HAP-1 (cell line): ENCODE measurements at regions not wholly inside any gene's neighbourhood (a gene's known extent, or its start where the extent isn't known, plus 50 kb on each side); places are given as distances from the start of the nearest gene placed in this dataset.
"Not testable (repeated sequence)": the region's sequence is repeated elsewhere in the genome, so short reads cannot be mapped to it uniquely, and the experiment has no call there.

ENCODE experiments used
- DNase-seq, 2 experiments: peaks; one replicate each; pipeline ENCODE4 v3.0.0-alpha.2; 2016 to 2020; ENCODE audit warnings: low spot score in 2 of 2
- H3K27me3 ChIP-seq: fragments of 250-450 bp; sonication (Bioruptor Pico); 2 replicates; pipeline ENCODE4 v1.5.1; 2020; ENCODE audit warnings: low read depth, mild to moderate bottlenecking, moderate library complexity
- H3K36me3 ChIP-seq: fragments of 250-450 bp; sonication (Bioruptor Pico); replicated peaks from 2 replicates; pipeline ENCODE4 v1.5.1; 2020; ENCODE audit warnings: mild to moderate bottlenecking
- H3K4me1 ChIP-seq: fragments of 250-450 bp; sonication (Bioruptor Pico); 2 replicates; pipeline ENCODE4 v1.5.1; 2020; ENCODE audit warnings: mild to moderate bottlenecking
- H3K4me3 ChIP-seq: fragments of 250-450 bp; sonication (Bioruptor Pico); 2 replicates; pipeline ENCODE4 v1.5.1; 2020; ENCODE audit warnings: mild to moderate bottlenecking, moderate library complexity
- H3K9me3 ChIP-seq: fragments of 250-450 bp; sonication (Bioruptor Pico); 2 replicates; pipeline ENCODE4 v1.5.1; 2020; ENCODE audit warnings: mild to moderate bottlenecking, moderate library complexity
- in situ Hi-C: fragments of 300-500 bp; cut with MboI; formaldehyde crosslinking; loops from 3 replicates; pipeline ENCODE4 v1.14.3; 2020; ENCODE audit warnings: low sequenced_read_pairs, inconsistent platforms, mixed read lengths

GRCh38 chr12:47610686-47611252, 95.1 kb downstream of the RPAP3 start:
- H3K9me3 ChIP-seq = 0 out of 2 replicates have a peak, but pooled peaks cover 4% of the 10 kb centered on the region
- in situ Hi-C loops = no loop called here

GRCh38 chr12:47609806-47610205, 96.0 kb downstream of the RPAP3 start:
- DNase-seq = no peak
- Histone ChIP-seq H3K36me3 (no peaks in the 10 kb centered on the region), H3K4me3 (no peak overlapping the region), H3K4me1 (no peaks in the 10 kb centered on the region), H3K9me3 (0 out of 2 replicates have a peak, but pooled peaks cover 4% of the 10 kb centered on the region), H3K27me3 (no peaks in the 10 kb centered on the region)
- in situ Hi-C loops = no loop called here

More at GRCh38 chr12:47610686-47611252, 95.1 kb downstream of the RPAP3 start:
- H3K36me3 ChIP-seq = no peaks in the 10 kb centered on the region
- DNase-seq = no peak
- no peak overlapping the region for H3K4me3 ChIP-seq
- H3K4me1 ChIP-seq = no peaks in the 10 kb centered on the region
- no peaks in the 10 kb centered on the region for H3K27me3 ChIP-seq

DNA sequence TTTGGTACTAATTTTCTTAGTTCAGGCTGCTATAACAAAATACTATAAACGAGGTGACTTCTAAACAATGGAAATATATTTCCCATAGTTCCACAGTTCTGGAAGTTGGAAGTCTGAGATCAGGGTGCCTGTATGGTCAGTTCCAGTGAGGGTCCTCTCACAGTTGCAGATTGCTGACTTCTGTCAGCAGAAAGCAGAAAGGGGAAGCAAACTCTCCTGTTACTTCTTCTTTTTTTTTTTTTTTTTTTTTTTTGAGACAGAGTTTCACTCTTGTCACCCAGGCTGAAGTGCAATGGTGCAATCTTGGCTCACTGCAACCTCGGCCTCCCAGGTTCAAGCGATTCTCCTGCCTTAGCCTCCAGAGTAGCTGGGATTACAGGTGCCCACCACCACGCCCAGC, 97.2 kb downstream of the RPAP3 start:
- H3K9me3 ChIP-seq, H3K36me3 ChIP-seq, in situ Hi-C loops, H3K4me1 ChIP-seq, DNase-seq, H3K4me3 ChIP-seq, H3K27me3 ChIP-seq: not testable (repeated sequence)

DNA sequence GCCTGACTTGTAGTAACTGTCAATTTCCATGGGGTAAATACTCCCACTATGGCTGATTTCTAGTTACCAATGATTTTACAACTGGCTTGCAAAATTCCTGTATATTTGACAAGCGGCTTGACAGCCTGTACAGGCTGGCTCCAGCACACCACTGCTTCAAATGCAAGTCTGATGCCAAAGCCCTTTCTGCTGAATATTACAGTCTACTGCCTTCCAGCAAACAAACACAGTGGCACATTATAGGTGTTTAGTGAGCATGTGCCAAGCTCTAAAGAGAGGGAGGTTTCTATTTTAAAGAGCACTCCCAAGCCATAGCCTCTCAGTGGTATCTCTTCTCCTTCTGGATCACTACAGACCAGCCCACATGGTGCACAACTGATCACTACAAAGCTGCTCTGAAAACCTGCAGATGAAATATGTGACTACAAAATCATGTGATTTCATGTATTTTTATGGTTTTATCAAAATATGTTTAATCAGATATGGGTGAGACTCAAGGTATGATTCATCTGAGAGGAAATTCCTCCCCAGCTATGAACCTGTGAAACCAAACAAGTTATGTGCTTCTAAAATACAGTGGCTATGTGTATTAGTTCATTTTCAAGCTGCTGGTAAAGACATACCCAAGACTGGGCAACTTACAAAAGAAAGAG, 101.5 kb downstream of the RPAP3 start:
- in situ Hi-C loops = no loop called here
- no peak for DNase-seq
- Histone ChIP-seq H3K36me3 (no peaks in the 10 kb centered on the region), H3K4me3 (no peak overlapping the region), H3K27me3 (no peaks in the 10 kb centered on the region), H3K4me1 (no peaks in the 10 kb centered on the region), H3K9me3 (no peaks in the 10 kb centered on the region)

DNA sequence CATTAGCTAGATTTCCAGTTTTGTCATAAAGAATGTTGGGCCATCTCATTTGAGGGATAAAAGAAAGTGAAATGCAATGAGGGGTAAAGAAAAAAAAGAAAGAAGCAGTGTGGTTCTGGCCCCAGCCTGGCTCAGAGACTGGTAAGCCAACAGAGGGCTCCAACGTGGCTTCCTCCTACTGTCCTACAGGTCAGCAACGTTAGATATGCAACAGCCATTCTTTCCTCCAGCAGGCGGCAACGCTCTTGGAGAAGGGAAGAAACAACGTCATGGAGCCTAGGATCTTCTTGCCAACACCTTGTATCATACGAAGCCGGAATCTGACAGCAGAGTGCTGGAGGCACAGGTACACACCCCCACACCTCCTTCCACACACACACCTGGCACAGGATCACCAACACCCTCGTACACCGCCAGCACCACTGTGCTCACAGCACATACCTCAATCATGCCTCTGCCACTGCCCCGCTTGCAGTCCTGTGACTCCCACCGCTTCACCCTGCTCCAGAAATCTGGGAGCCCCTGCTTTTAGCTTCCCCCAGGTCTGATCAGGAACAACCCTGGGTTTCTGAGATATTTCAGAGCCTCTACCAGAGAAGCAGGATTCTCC, 102.8 kb downstream of the RPAP3 start:
- Histone ChIP-seq H3K4me1 (no peaks in the 10 kb centered on the region), H3K36me3 (no peaks in the 10 kb centered on the region), H3K27me3 (no peaks in the 10 kb centered on the region), H3K9me3 (no peaks in the 10 kb centered on the region), H3K4me3 (no peak overlapping the region)
- DNase-seq = no peak
- in situ Hi-C loops = no loop called here

GRCh38 chr12:47602325-47602724, 103.5 kb downstream of the RPAP3 start:
- no peaks in the 10 kb centered on the region for H3K4me1 ChIP-seq
- no peak overlapping the region for H3K4me3 ChIP-seq
- no peaks in the 10 kb centered on the region for H3K36me3 ChIP-seq
- H3K27me3 ChIP-seq = no peaks in the 10 kb centered on the region
- no peak for DNase-seq
- H3K9me3 ChIP-seq = no peaks in the 10 kb centered on the region
- in situ Hi-C loops = no loop called here

GRCh38 chr12:47601071-47601470, 104.8 kb downstream of the RPAP3 start:
- Histone ChIP-seq H3K4me3 (no peak overlapping the region), H3K4me1 (no peaks in the 10 kb centered on the region), H3K36me3 (no peaks in the 10 kb centered on the region), H3K27me3 (no peaks in the 10 kb centered on the region), H3K9me3 (no peaks in the 10 kb centered on the region)
- in situ Hi-C loops = no loop called here
- no peak for DNase-seq

DNA sequence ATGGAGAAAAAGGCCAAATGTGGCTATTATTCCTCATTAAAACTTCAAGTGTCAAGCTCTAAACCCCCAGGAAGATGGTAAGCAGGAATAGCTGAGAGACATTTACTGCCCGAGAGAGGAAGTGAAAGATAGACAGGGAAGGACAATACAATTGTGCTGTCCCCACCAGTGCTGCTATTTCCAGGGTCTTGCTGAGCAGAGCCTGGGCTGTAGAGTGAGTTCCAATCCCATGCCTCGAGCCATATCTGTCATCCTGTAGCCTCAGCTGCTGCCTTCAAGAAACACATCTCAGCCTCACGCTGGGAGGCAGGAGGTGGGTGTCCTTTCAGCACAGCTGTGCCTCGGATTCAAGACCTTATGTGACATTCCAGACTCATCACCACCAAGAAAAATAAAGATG, 114.0 kb downstream of the RPAP3 start:
- no peaks in the 10 kb centered on the region for H3K9me3 ChIP-seq
- H3K4me3 ChIP-seq = no peak overlapping the region
- H3K27me3 ChIP-seq = no peaks in the 10 kb centered on the region
- no peaks in the 10 kb centered on the region for H3K4me1 ChIP-seq
- no peaks in the 10 kb centered on the region for H3K36me3 ChIP-seq
- no peak for DNase-seq
- in situ Hi-C loops = no loop called here

DNA sequence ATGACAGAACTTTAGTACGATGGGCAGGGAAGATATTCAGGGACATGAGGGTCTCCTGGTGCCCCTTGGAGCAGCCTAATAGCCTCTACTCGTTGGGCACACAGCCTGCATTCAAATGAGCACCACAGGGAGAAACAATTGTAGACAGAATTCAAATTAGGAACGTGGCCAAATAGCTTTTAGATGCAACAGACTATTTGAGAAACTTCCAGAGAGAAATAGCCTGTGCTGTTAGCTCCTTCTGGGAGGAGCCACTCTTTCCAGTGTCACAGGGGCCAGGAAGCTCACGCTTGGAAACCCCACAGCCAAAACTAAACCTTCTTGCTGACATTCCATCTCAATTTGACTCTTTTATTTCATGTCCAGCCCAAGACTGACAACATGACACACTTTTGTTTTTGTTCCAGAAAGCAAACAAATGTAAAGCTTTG, 114.5 kb downstream of the RPAP3 start:
- Histone ChIP-seq H3K36me3 (no peaks in the 10 kb centered on the region), H3K4me1 (no peaks in the 10 kb centered on the region), H3K27me3 (no peaks in the 10 kb centered on the region), H3K4me3 (no peak overlapping the region), H3K9me3 (no peaks in the 10 kb centered on the region)
- in situ Hi-C loops = no loop called here
- DNase-seq = no peak

DNA sequence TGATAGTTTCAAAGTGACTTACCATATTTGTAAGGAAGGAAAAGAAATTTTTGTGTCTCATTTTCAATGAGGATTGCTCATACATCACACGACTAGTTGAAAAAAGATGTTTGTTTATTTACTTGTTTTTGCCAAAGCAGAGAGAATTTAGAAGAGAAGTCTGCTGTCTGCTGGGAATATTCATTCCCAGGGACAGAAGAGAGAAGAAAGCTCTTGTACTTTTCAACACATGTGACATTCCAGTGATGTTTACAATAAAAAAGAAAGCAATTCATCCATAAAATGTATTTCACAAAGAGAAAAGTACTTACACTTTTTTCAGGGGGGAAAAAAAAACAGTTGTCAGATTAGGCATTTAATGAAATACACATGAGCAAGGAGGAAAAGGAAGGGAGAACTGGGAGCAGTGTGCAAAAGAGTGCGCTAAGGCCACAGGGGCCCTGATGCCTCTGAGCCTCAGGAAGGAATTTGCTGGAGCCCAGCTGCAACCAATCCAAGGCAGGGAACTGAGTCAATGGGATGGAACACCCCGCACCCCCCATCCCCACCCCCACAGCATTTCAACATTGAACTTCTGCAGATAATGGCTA, 115.0 kb downstream of the RPAP3 start:
- H3K4me3 ChIP-seq = no peak overlapping the region
- H3K4me1 ChIP-seq = no peaks in the 10 kb centered on the region
- in situ Hi-C loops = no loop called here
- H3K9me3 ChIP-seq = no peaks in the 10 kb centered on the region
- no peaks in the 10 kb centered on the region for H3K27me3 ChIP-seq
- no peaks in the 10 kb centered on the region for H3K36me3 ChIP-seq
- DNase-seq = no peak

- H3K36me3 ChIP-seq = no peaks in the 10 kb centered on the region
- H3K9me3 ChIP-seq = no peaks in the 10 kb centered on the region
- in situ Hi-C loops = no loop called here
- H3K4me3 ChIP-seq = no peak overlapping the region
- no peaks in the 10 kb centered on the region for H3K27me3 ChIP-seq
- DNase-seq = no peak
- no peaks in the 10 kb centered on the region for H3K4me1 ChIP-seq
Observed at GRCh38 chr12:47586952-47587669, 118.7 kb downstream of the RPAP3 start.

GRCh38 chr12:47585507-47585906, 120.3 kb downstream of the RPAP3 start:
- H3K4me1 ChIP-seq = no peaks in the 10 kb centered on the region
- no peaks in the 10 kb centered on the region for H3K9me3 ChIP-seq
- H3K36me3 ChIP-seq = no peaks in the 10 kb centered on the region
- no peaks in the 10 kb centered on the region for H3K27me3 ChIP-seq
- in situ Hi-C loops = no loop called here
- DNase-seq = no peak
- H3K4me3 ChIP-seq = no peak overlapping the region

GRCh38 chr12:47578836-47579235, 127.0 kb downstream of the RPAP3 start:
- in situ Hi-C loops = no loop called here
- no peak for DNase-seq
- Histone ChIP-seq H3K27me3 (0 out of 2 replicates have a peak, but pooled peaks cover 2% of the 10 kb centered on the region), H3K4me3 (no peak overlapping the region), H3K4me1 (no peaks in the 10 kb centered on the region), H3K36me3 (no peaks in the 10 kb centered on the region), H3K9me3 (no peaks in the 10 kb centered on the region)
